Neuronal stem cell (in vitro differentiated cells): ENCODE measurements at regions not wholly inside any gene's neighbourhood (a gene's known extent, or its start where the extent isn't known, plus 50 kb on each side); places are given as distances from the start of the nearest gene placed in this dataset.

Experiments used
- DNase-seq: peaks from one replicate; pipeline ENCODE4 v3.0.0-alpha.2; 2013; ENCODE audit warnings: low spot score
- H2AFZ ChIP-seq: one replicate; pipeline ENCODE4 v1.6.1; 2013; ENCODE audit warnings: mild to moderate bottlenecking, low read length, inconsistent platforms
- H2AK5ac ChIP-seq: 2 replicates; pipeline ENCODE4 v1.6.1; 2013; ENCODE audit warnings: low read depth, mild to moderate bottlenecking, inconsistent platforms, low read length, moderate library complexity, mixed read lengths
- H2BK120ac ChIP-seq: 2 replicates; pipeline ENCODE4 v1.6.1; 2013; ENCODE audit warnings: low read depth, mild to moderate bottlenecking, inconsistent platforms, low read length, moderate library complexity, mixed read lengths
- H2BK12ac ChIP-seq: one replicate; pipeline ENCODE4 v1.6.1; 2013; ENCODE audit warnings: low read length, inconsistent platforms
- H2BK15ac ChIP-seq: 2 replicates; pipeline ENCODE4 v1.6.1; 2013; ENCODE audit warnings: mild to moderate bottlenecking, low read length, inconsistent platforms, mixed read lengths
- H2BK5ac ChIP-seq: one replicate; pipeline ENCODE4 v1.6.1; 2013; ENCODE audit warnings: inconsistent platforms, mild to moderate bottlenecking, low read length, moderate library complexity
- H3K14ac ChIP-seq: one replicate; pipeline ENCODE4 v1.6.1; 2013; ENCODE audit warnings: low read length, inconsistent platforms
- H3K18ac ChIP-seq: 2 replicates; pipeline ENCODE4 v1.6.1; 2013; ENCODE audit warnings: low read length, inconsistent platforms
- H3K23ac ChIP-seq: 2 replicates; pipeline ENCODE4 v1.6.1; 2013; ENCODE audit warnings: low read depth, mild to moderate bottlenecking, mixed read lengths, low read length, inconsistent platforms; ENCODE audit not compliant: poor library complexity
- H3K27ac ChIP-seq: replicated peaks from 3 replicates; pipeline ENCODE4 v1.5.1; 2013; ENCODE audit warnings: low read length, inconsistent platforms
- H3K27me3 ChIP-seq, 3 experiments: 2 replicates each; pipeline ENCODE4 v1.6.1; 2013; ENCODE audit warnings: low read length in 3 of 3, mild to moderate bottlenecking in 2 of 3, inconsistent platforms in 1 of 3, low read depth in 1 of 3, mixed read lengths in 1 of 3, moderate library complexity in 1 of 3; ENCODE audit not compliant: control insufficient read depth in 3 of 3, insufficient read depth in 3 of 3
- H3K36me3 ChIP-seq, 2 donors: replicated peaks in 1 of 2; 2 replicates each; pipeline ENCODE4 v1.6.1; 2013; ENCODE audit warnings: low read length in 2 of 2; ENCODE audit not compliant: control insufficient read depth in 2 of 2, insufficient read depth in 2 of 2
- H3K4ac ChIP-seq: 2 replicates; pipeline ENCODE4 v1.6.1; 2013; ENCODE audit warnings: inconsistent platforms, mild to moderate bottlenecking, low read length, moderate library complexity
- H3K4me1 ChIP-seq, 2 donors: 1 replicate in 1 of 2; 2 replicates in 1 of 2; pipeline ENCODE4 v1.6.1; 2013; ENCODE audit warnings: low read length in 2 of 2, low read depth in 1 of 2; ENCODE audit not compliant: control insufficient read depth in 2 of 2, insufficient read depth in 1 of 2
- H3K4me2 ChIP-seq: one replicate; pipeline ENCODE4 v1.6.1; 2013; ENCODE audit warnings: mild to moderate bottlenecking, low read length, inconsistent platforms; ENCODE audit not compliant: insufficient read depth, poor library complexity, severe bottlenecking
- H3K4me3 ChIP-seq, 2 donors: 2 replicates each; pipeline ENCODE4 v1.5.1; 2013; ENCODE audit warnings: low read length in 2 of 2, mild to moderate bottlenecking in 2 of 2, inconsistent platforms in 1 of 2, moderate library complexity in 1 of 2
- H3K79me1 ChIP-seq: one replicate; pipeline ENCODE4 v1.6.1; 2013; ENCODE audit warnings: low read depth, mild to moderate bottlenecking, inconsistent platforms, low read length, moderate library complexity
- H3K9ac ChIP-seq: one replicate; pipeline ENCODE4 v1.6.1; 2013; ENCODE audit warnings: mild to moderate bottlenecking, low read depth, low read length, inconsistent platforms; ENCODE audit not compliant: poor library complexity
- H3K9me3 ChIP-seq, 2 donors: replicated peaks in 1 of 2; 2 replicates each; pipeline versions ENCODE3 to v1.6.1; 2013; ENCODE audit warnings: low read length in 2 of 2, mild to moderate bottlenecking in 2 of 2, inconsistent platforms in 1 of 2, low read depth in 1 of 2, mixed read lengths in 1 of 2, moderate library complexity in 1 of 2; ENCODE audit not compliant: control insufficient read depth in 2 of 2, insufficient read depth in 1 of 2
- H4K8ac ChIP-seq: one replicate; pipeline ENCODE4 v1.6.1; 2013; ENCODE audit warnings: low read depth, mild to moderate bottlenecking, inconsistent platforms, low read length, moderate library complexity
- H4K91ac ChIP-seq: one replicate; pipeline ENCODE4 v1.6.1; 2013; ENCODE audit warnings: low read length, low read depth, mild to moderate bottlenecking, inconsistent platforms; ENCODE audit not compliant: poor library complexity
- WGBS, 2 donors: extraction: QIAGEN DNeasy Blood & Tissue Kit; methylation state at CpG; one replicate each; pipeline ENCODE4 v1.1.7; 2013; ENCODE audit warnings: missing lambda C conversion rate in 2 of 2, mixed read lengths in 1 of 2; ENCODE audit not compliant: insufficient read length in 2 of 2, insufficient replicate concordance in 1 of 2; ENCODE audit errors: extremely low coverage in 2 of 2; 5-methylcytosine and 5-hydroxymethylcytosine counted together

- no peak overlapping the region for H2BK15ac ChIP-seq
- no peak overlapping the region for H3K4me3 ChIP-seq
- H3K9me3 ChIP-seq = no peaks in the 10 kb centered on the region
- no peak overlapping the region for H3K23ac ChIP-seq
- no peak overlapping the region for H3K4ac ChIP-seq
- no peak overlapping the region for H3K27ac ChIP-seq
- no peak overlapping the region for H3K4me2 ChIP-seq
- H2BK5ac ChIP-seq = no peak overlapping the region
- H3K14ac ChIP-seq = no peak overlapping the region
- H3K79me1 ChIP-seq = no peaks in the 10 kb centered on the region
- WGBS, 2 donors = 100% methylated on average over 1 of the region's 21 CpGs; no CpG with 5 or more reads in 1 of the 2 donors
- H3K4me1 ChIP-seq = peaks cover 0 to 8% of the 10 kb centered on the region in 2 donors
- H2AFZ ChIP-seq = no peak overlapping the region
- H3K9ac ChIP-seq = no peak overlapping the region
- no peak overlapping the region for H4K91ac ChIP-seq
- H3K18ac ChIP-seq = no peak overlapping the region
- no peak overlapping the region for H4K8ac ChIP-seq
- no peaks in the 10 kb centered on the region for H3K36me3 ChIP-seq
- no peak for DNase-seq
- no peak overlapping the region for H2BK12ac ChIP-seq
- no peak overlapping the region for H2BK120ac ChIP-seq
- peaks cover 0 to 7% (median 0%) of the 10 kb centered on the region in 3 experiments for H3K27me3 ChIP-seq
- H2AK5ac ChIP-seq = no peak overlapping the region
These were observed 203.2 kb upstream of the PPP2R2D start for GRCh38 chr10:131697476-131698128.

- Histone ChIP-seq H4K91ac (no peak overlapping the region), H3K9me3 (no peaks in the 10 kb centered on the region), H2BK12ac (no peak overlapping the region), H3K18ac (no peak overlapping the region), H3K79me1 (no peaks in the 10 kb centered on the region), H3K23ac (no peak overlapping the region), H3K4me2 (no peak overlapping the region), H2BK120ac (no peak overlapping the region), H3K27me3 (peaks cover 0 to 10% (median 0%) of the 10 kb centered on the region in 3 experiments), H3K36me3 (no peaks in the 10 kb centered on the region), H3K4me3 (no peak overlapping the region), H3K27ac (no peak overlapping the region), H2AK5ac (no peak overlapping the region), H3K14ac (peak overlapping the region; percentile 14), H2BK5ac (no peak overlapping the region), H2AFZ (no peak overlapping the region), H3K9ac (no peak overlapping the region), H3K4ac (no peak overlapping the region), H2BK15ac (no peak overlapping the region), H3K4me1 (peaks cover 0 to 8% of the 10 kb centered on the region in 2 donors), H4K8ac (no peak overlapping the region)
- no peak for DNase-seq
- WGBS, 2 donors = no CpG with 5 or more reads among the region's 10 CpGs
These were observed 202.6 kb upstream of the PPP2R2D start for GRCh38 chr10:131698232-131698631.

- DNase-seq = no peak
- Histone ChIP-seq H2BK120ac (no peak overlapping the region), H4K8ac (no peak overlapping the region), H3K14ac (no peak overlapping the region), H2BK15ac (no peak overlapping the region), H2AK5ac (no peak overlapping the region), H3K27me3 (peaks cover 0 to 10% (median 0%) of the 10 kb centered on the region in 3 experiments), H3K27ac (no peak overlapping the region), H2AFZ (no peak overlapping the region), H3K9ac (no peak overlapping the region), H3K4ac (no peak overlapping the region), H3K9me3 (no peaks in the 10 kb centered on the region), H3K4me2 (no peak overlapping the region), H3K4me1 (peaks cover 0 to 8% of the 10 kb centered on the region in 2 donors), H3K79me1 (no peaks in the 10 kb centered on the region), H3K4me3 (no peak overlapping the region), H4K91ac (no peak overlapping the region), H3K23ac (no peak overlapping the region), H3K36me3 (no peaks in the 10 kb centered on the region), H3K18ac (no peak overlapping the region), H2BK5ac (no peak overlapping the region), H2BK12ac (no peak overlapping the region)
- WGBS, 2 donors = no CpG with 5 or more reads among the region's 12 CpGs
These were observed 201.8 kb upstream of the PPP2R2D start for GRCh38 chr10:131698986-131699385.

GRCh38 chr10:131700032-131700431 lies 200.8 kb upstream of the PPP2R2D start:
- Histone ChIP-seq H2BK15ac (peak overlapping the region; percentile 42), H3K9me3 (no peaks in the 10 kb centered on the region), H2AK5ac (peak overlapping the region; percentile 42), H2AFZ (no peak overlapping the region), H3K27ac (no peak overlapping the region), H3K4me2 (no peak overlapping the region), H2BK120ac (no peak overlapping the region), H2BK5ac (no peak overlapping the region), H3K23ac (peak overlapping the region; percentile 9), H3K36me3 (no peaks in the 10 kb centered on the region), H2BK12ac (no peak overlapping the region), H3K4me1 (peaks cover 0 to 8% of the 10 kb centered on the region in 2 donors), H4K8ac (no peak overlapping the region), H3K79me1 (no peaks in the 10 kb centered on the region), H3K4ac (no peak overlapping the region), H3K4me3 (no peak overlapping the region), H3K27me3 (peaks cover 0 to 7% (median 0%) of the 10 kb centered on the region in 3 experiments), H4K91ac (no peak overlapping the region), H3K9ac (no peak overlapping the region), H3K14ac (no peak overlapping the region), H3K18ac (no peak overlapping the region)
- WGBS, 2 donors = no CpG with 5 or more reads among the region's 7 CpGs
- DNase-seq = no peak
